ENCODE measurements at regions not wholly inside any gene's neighbourhood (a gene's known extent, or its start where the extent isn't known, plus 50 kb on each side); places are given as distances from the start of the nearest gene placed in this dataset.

DNA sequence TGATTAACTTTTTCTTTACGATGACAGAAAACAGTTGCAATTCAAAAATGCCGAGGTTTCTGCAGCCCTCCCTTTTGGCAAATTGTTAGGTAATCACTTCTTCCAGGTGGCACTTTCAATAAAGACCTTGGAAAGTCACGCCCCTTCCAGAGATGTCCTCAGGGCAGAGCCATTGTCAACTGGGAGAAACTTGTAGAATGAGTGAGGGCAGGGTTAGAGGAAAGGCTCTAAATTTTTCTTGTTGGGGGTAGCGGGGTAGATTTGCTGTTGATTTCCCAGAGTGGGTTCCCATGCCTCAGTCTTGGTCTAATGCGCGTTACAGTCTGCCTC is 421.1 kb downstream of the FGF9 start:
- no peak overlapping the region for H3K4me3 ChIP-seq
- no peaks in the 10 kb centered on the region for H3K27me3 ChIP-seq
- DNase-seq (ENCODE audit: low spot score in 2 of 2) = no peak
- H3K27ac ChIP-seq = no peak overlapping the region
- H3K4me1 ChIP-seq = no peaks in the 10 kb centered on the region
- H3K36me3 ChIP-seq = no peaks in the 10 kb centered on the region
- TF ChIP-seq POLR2A (IDR thresholded peaks at IDR 0.05) (no peak), POLR2AphosphoS5 (IDR thresholded peaks at IDR 0.05) (no peak), CTCF (IDR thresholded peaks at IDR 0.05) (no peak)
- intact Hi-C loops (cut with DNase I; ENCODE audit: low total_unique reads) = no loop called here
- H3K9me3 ChIP-seq = no peaks in the 10 kb centered on the region

- TF ChIP-seq POLR2A (IDR thresholded peaks at IDR 0.05) = no peak
- TF ChIP-seq CTCF (IDR thresholded peaks at IDR 0.05) = no peak
- TF ChIP-seq POLR2AphosphoS5 (IDR thresholded peaks at IDR 0.05) = no peak
- DNase-seq (ENCODE audit: low spot score in 2 of 2) = no peak
- H3K9me3 ChIP-seq = no peaks in the 10 kb centered on the region
- H3K27me3 ChIP-seq = no peaks in the 10 kb centered on the region
- intact Hi-C loops (cut with DNase I; ENCODE audit: low total_unique reads) = no loop called here
- H3K4me3 ChIP-seq = no peak overlapping the region
- H3K4me1 ChIP-seq = no peaks in the 10 kb centered on the region
- H3K36me3 ChIP-seq = no peaks in the 10 kb centered on the region
- no peak overlapping the region for H3K27ac ChIP-seq
Observed at GRCh38 chr13:22092791-22093560, 422.1 kb downstream of the FGF9 start.

GRCh38 chr13:22095794-22096193 is 424.9 kb downstream of the FGF9 start:
- no peak for TF ChIP-seq CTCF (IDR thresholded peaks at IDR 0.05)
- no peak for TF ChIP-seq POLR2AphosphoS5 (IDR thresholded peaks at IDR 0.05)
- intact Hi-C loops (cut with DNase I; ENCODE audit: low total_unique reads) = no loop called here
- Histone ChIP-seq H3K4me3 (no peak overlapping the region), H3K4me1 (no peaks in the 10 kb centered on the region), H3K27ac (no peak overlapping the region), H3K36me3 (no peaks in the 10 kb centered on the region), H3K9me3 (no peaks in the 10 kb centered on the region), H3K27me3 (no peaks in the 10 kb centered on the region)
- DNase-seq (ENCODE audit: low spot score in 2 of 2) = no peak

DNA sequence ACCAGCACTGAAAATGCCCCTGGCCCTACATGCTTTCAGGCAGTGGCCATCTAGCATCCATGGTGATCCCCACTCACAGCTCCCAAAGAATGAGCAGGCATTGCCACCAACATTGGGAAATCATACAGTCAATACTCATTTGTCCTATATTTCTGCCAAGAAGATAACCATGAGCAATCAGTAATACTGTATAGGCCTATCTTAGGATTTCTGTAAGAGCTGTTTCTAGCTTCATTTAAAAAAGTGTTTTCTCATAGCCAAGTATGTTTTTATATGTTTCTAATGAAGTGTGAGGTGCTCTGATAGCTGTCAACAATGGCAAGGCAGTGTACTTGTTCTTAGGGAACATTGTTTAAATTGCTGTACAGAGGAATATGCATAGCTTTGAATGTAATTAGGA is 428.7 kb downstream of the FGF9 start:
- no peaks in the 10 kb centered on the region for H3K27me3 ChIP-seq
- no peaks in the 10 kb centered on the region for H3K36me3 ChIP-seq
- intact Hi-C loops (cut with DNase I; ENCODE audit: low total_unique reads) = no loop called here
- no peak for DNase-seq (ENCODE audit: low spot score in 2 of 2)
- H3K4me1 ChIP-seq = no peaks in the 10 kb centered on the region
- no peak overlapping the region for H3K27ac ChIP-seq
- no peaks in the 10 kb centered on the region for H3K9me3 ChIP-seq
- no peak for TF ChIP-seq POLR2A (IDR thresholded peaks at IDR 0.05)
- no peak for TF ChIP-seq POLR2AphosphoS5 (IDR thresholded peaks at IDR 0.05)
- no peak for TF ChIP-seq CTCF (IDR thresholded peaks at IDR 0.05)
- H3K4me3 ChIP-seq = no peak overlapping the region

GRCh38 chr13:22102271-22102670 is 431.4 kb downstream of the FGF9 start:
- Histone ChIP-seq H3K36me3 (no peaks in the 10 kb centered on the region), H3K27ac (no peak overlapping the region), H3K27me3 (no peaks in the 10 kb centered on the region), H3K4me3 (no peak overlapping the region), H3K9me3 (no peaks in the 10 kb centered on the region), H3K4me1 (no peaks in the 10 kb centered on the region)
- intact Hi-C loops (cut with DNase I; ENCODE audit: low total_unique reads) = no loop called here
- TF ChIP-seq POLR2A (IDR thresholded peaks at IDR 0.05) = no peak
- TF ChIP-seq CTCF (IDR thresholded peaks at IDR 0.05) = no peak
- no peak for TF ChIP-seq POLR2AphosphoS5 (IDR thresholded peaks at IDR 0.05)
- no peak for DNase-seq (ENCODE audit: low spot score in 2 of 2)
